Activated naive CD8-positive, alpha-beta T cell treated with anti-CD3 and anti-CD28 coated beads, Interleukin-2, amount 10 ng/mL, durations not matched to agents 7 days and 5 days (primary cell): ENCODE measurements at regions not wholly inside any gene's neighbourhood (a gene's known extent, or its start where the extent isn't known, plus 50 kb on each side); places are given as distances from the start of the nearest gene placed in this dataset.
"Not testable (repeated sequence)": the region's sequence is repeated elsewhere in the genome, so short reads cannot be mapped to it uniquely, and the experiment has no call there.

Experiments used
- ATAC-seq: fragments of 150-1000 bp; cut with Tn5 transposase; one replicate; pipeline ENCODE4 v1.10.0; 2021; ENCODE audit warnings: low read depth, moderate library complexity
- POLR2A ChIA-PET: fragments of 350-600 bp; sonication (Branson Sonifier 250); formaldehyde crosslinking; loops from one replicate; lab custom pipeline; 2021; ENCODE audit warnings: antibody characterized with exemption; lab: Charles Lee
- DNase-seq: peaks from one replicate; pipeline ENCODE4 v3.0.0; 2021
- H3K27ac Mint-ChIP-seq: one replicate; pipeline ENCODE4 v1.8.0; 2022; ENCODE audit warnings: mild to moderate bottlenecking, mixed read lengths
- H3K27me3 Mint-ChIP-seq: one replicate; pipeline ENCODE4 v1.8.0; 2022; ENCODE audit warnings: mild to moderate bottlenecking, moderate library complexity, mixed read lengths
- H3K36me3 Mint-ChIP-seq: one replicate; pipeline ENCODE4 v1.8.0; 2021; ENCODE audit warnings: mild to moderate bottlenecking, mixed read lengths
- H3K4me1 Mint-ChIP-seq: one replicate; pipeline ENCODE4 v1.8.0; 2021; ENCODE audit warnings: mixed read lengths
- H3K4me3 Mint-ChIP-seq: one replicate; pipeline ENCODE4 v1.8.0; 2022; ENCODE audit warnings: mild to moderate bottlenecking, moderate library complexity, mixed read lengths
- H3K9me3 Mint-ChIP-seq: one replicate; pipeline ENCODE4 v1.8.0; 2021; ENCODE audit warnings: mixed read lengths

- no peaks in the 10 kb centered on the region for H3K4me1 Mint-ChIP-seq
- ATAC-seq (no peak), DNase-seq (no peak)
- no peak overlapping the region for H3K4me3 Mint-ChIP-seq
- H3K9me3 Mint-ChIP-seq = peaks cover 1% of the 10 kb centered on the region
- no peaks in the 10 kb centered on the region for H3K27me3 Mint-ChIP-seq
- H3K27ac Mint-ChIP-seq = no peak overlapping the region
- POLR2A ChIA-PET = no interaction called here
- no peaks in the 10 kb centered on the region for H3K36me3 Mint-ChIP-seq
These were observed 540.9 kb downstream of the TBC1D22A start for GRCh38 chr22:47303161-47303890.

- ATAC-seq, H3K36me3 Mint-ChIP-seq, H3K4me3 Mint-ChIP-seq, POLR2A ChIA-PET, H3K9me3 Mint-ChIP-seq, H3K27me3 Mint-ChIP-seq, H3K27ac Mint-ChIP-seq, H3K4me1 Mint-ChIP-seq, DNase-seq: not testable (repeated sequence)
These were observed 540.1 kb downstream of the TBC1D22A start for GRCh38 chr22:47302587-47302986.

- Mint-ChIP-seq H3K4me3 (no peak overlapping the region), H3K27ac (no peak overlapping the region), H3K27me3 (no peaks in the 10 kb centered on the region), H3K4me1 (no peaks in the 10 kb centered on the region), H3K9me3 (peaks cover under 1% of the 10 kb centered on the region), H3K36me3 (no peaks in the 10 kb centered on the region)
- POLR2A ChIA-PET = no interaction called here
- DNase-seq = no peak
- ATAC-seq = no peak
These were observed 539.5 kb downstream of the TBC1D22A start for GRCh38 chr22:47301820-47302475.

GRCh38 chr22:47300698-47301405 is 538.4 kb downstream of the TBC1D22A start:
- no peak for DNase-seq
- POLR2A ChIA-PET = no interaction called here

GRCh38 chr22:47299863-47300697 is 537.6 kb downstream of the TBC1D22A start:
- H3K27me3 Mint-ChIP-seq = no peaks in the 10 kb centered on the region
- H3K36me3 Mint-ChIP-seq = no peaks in the 10 kb centered on the region
- POLR2A ChIA-PET = no interaction called here

More at GRCh38 chr22:47300698-47301405, 538.4 kb downstream of the TBC1D22A start:
- ATAC-seq = no peak
- no peaks in the 10 kb centered on the region for H3K36me3 Mint-ChIP-seq
- no peaks in the 10 kb centered on the region for H3K4me1 Mint-ChIP-seq
- H3K27me3 Mint-ChIP-seq = no peaks in the 10 kb centered on the region
- no peaks in the 10 kb centered on the region for H3K9me3 Mint-ChIP-seq
- H3K27ac Mint-ChIP-seq = no peak overlapping the region
- H3K4me3 Mint-ChIP-seq = no peak overlapping the region

GRCh38 chr22:47299211-47299862 is 536.9 kb downstream of the TBC1D22A start:
- POLR2A ChIA-PET = no interaction called here
- ATAC-seq (no peak), DNase-seq (no peak)
- H3K4me1 Mint-ChIP-seq = no peaks in the 10 kb centered on the region
- H3K4me3 Mint-ChIP-seq = no peak overlapping the region
- no peaks in the 10 kb centered on the region for H3K36me3 Mint-ChIP-seq
- H3K27ac Mint-ChIP-seq = no peak overlapping the region
- H3K27me3 Mint-ChIP-seq = no peaks in the 10 kb centered on the region
- no peaks in the 10 kb centered on the region for H3K9me3 Mint-ChIP-seq

More at GRCh38 chr22:47299863-47300697, 537.6 kb downstream of the TBC1D22A start:
- Mint-ChIP-seq H3K27ac (no peak overlapping the region), H3K9me3 (no peaks in the 10 kb centered on the region), H3K4me3 (no peak overlapping the region), H3K4me1 (no peaks in the 10 kb centered on the region)
- no peak for ATAC-seq
- DNase-seq = no peak

- H3K27me3 Mint-ChIP-seq = no peaks in the 10 kb centered on the region
- no peaks in the 10 kb centered on the region for H3K4me1 Mint-ChIP-seq
- H3K36me3 Mint-ChIP-seq = no peaks in the 10 kb centered on the region
- H3K27ac Mint-ChIP-seq = no peak overlapping the region
- DNase-seq = no peak
- ATAC-seq = no peak
- H3K4me3 Mint-ChIP-seq = no peak overlapping the region
- no peaks in the 10 kb centered on the region for H3K9me3 Mint-ChIP-seq
- POLR2A ChIA-PET = no interaction called here
These were observed 535.8 kb downstream of the TBC1D22A start for GRCh38 chr22:47298017-47298785.

- Mint-ChIP-seq H3K9me3 (no peaks in the 10 kb centered on the region), H3K4me1 (no peaks in the 10 kb centered on the region)
These were observed 535.0 kb downstream of the TBC1D22A start for GRCh38 chr22:47297261-47298016.

GRCh38 chr22:47296405-47297260 is 534.2 kb downstream of the TBC1D22A start:
- Mint-ChIP-seq H3K36me3 (no peaks in the 10 kb centered on the region), H3K4me1 (no peaks in the 10 kb centered on the region), H3K9me3 (no peaks in the 10 kb centered on the region), H3K27me3 (no peaks in the 10 kb centered on the region), H3K4me3 (no peak overlapping the region), H3K27ac (no peak overlapping the region)
- POLR2A ChIA-PET = no interaction called here
- DNase-seq (no peak), ATAC-seq (no peak)

More at GRCh38 chr22:47297261-47298016, 535.0 kb downstream of the TBC1D22A start:
- H3K36me3 Mint-ChIP-seq = no peaks in the 10 kb centered on the region
- no peak overlapping the region for H3K27ac Mint-ChIP-seq
- DNase-seq (no peak), ATAC-seq (no peak)
- H3K4me3 Mint-ChIP-seq = no peak overlapping the region
- POLR2A ChIA-PET = no interaction called here
- no peaks in the 10 kb centered on the region for H3K27me3 Mint-ChIP-seq

- DNase-seq (no peak), ATAC-seq (no peak)
- no peaks in the 10 kb centered on the region for H3K27me3 Mint-ChIP-seq
- no peaks in the 10 kb centered on the region for H3K9me3 Mint-ChIP-seq
- H3K4me3 Mint-ChIP-seq = no peak overlapping the region
- H3K27ac Mint-ChIP-seq = no peak overlapping the region
- POLR2A ChIA-PET = no interaction called here
- no peaks in the 10 kb centered on the region for H3K4me1 Mint-ChIP-seq
- H3K36me3 Mint-ChIP-seq = no peaks in the 10 kb centered on the region
These were observed 533.5 kb downstream of the TBC1D22A start for GRCh38 chr22:47295982-47296381.

GRCh38 chr22:47295226-47295901 is 532.9 kb downstream of the TBC1D22A start:
- POLR2A ChIA-PET = no interaction called here
- H3K9me3 Mint-ChIP-seq = no peaks in the 10 kb centered on the region
- H3K27me3 Mint-ChIP-seq = no peaks in the 10 kb centered on the region
- H3K36me3 Mint-ChIP-seq = no peaks in the 10 kb centered on the region
- H3K4me1 Mint-ChIP-seq = no peaks in the 10 kb centered on the region
- no peak overlapping the region for H3K4me3 Mint-ChIP-seq
- DNase-seq (no peak), ATAC-seq (no peak)
- H3K27ac Mint-ChIP-seq = no peak overlapping the region
